ENCODE measurements at regions not wholly inside any gene's neighbourhood (a gene's known extent, or its start where the extent isn't known, plus 50 kb on each side); places are given as distances from the start of the nearest gene placed in this dataset.
"Not testable (repeated sequence)": the region's sequence is repeated elsewhere in the genome, so short reads cannot be mapped to it uniquely, and the experiment has no call there.

GRCh38 chr2:84065857-84066256, 393.2 kb downstream of the SUCLG1 start:
- ATAC-seq (ENCODE audit: low FRiP score) (no peak), DNase-seq (ENCODE audit: low spot score) (no peak)
- TF ChIP-seq CTCF (IDR thresholded peaks at IDR 0.05) = no peak

DNA sequence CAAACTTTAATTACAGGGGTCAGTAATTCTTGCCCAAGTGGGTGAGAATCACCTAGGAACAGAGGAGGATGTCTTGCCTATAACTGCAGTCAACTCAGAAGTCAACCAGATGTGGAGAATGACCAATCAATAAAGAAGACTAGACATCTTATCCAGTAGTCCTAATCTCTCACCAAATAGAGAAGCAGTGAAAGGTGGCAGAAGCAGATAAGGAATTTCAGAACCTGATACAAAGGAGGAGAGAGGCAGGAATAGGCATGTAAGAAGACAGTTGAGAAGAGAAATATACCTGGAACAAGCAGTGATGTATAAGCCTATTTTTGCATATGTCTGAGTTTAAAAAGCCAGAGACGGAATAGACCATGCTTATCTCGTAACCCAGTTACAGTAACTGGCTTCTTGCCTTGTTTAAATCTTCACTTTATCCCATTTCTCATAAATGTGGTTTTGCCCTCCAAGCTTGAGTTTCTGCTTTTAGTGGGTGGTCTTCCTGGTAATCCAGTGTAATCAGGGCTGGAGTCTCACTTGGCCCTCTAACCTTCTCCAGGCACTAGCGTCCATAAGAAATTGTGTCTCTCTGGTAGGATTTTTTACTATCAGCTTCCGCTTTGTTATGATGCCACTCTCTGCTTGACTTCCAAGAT, 401.0 kb downstream of the SUCLG1 start:
- no peak for DNase-seq (ENCODE audit: low spot score)
- no peak for TF ChIP-seq CTCF (IDR thresholded peaks at IDR 0.05)
- ATAC-seq (ENCODE audit: low FRiP score) = no peak

GRCh38 chr2:84055816-84056215, 403.3 kb downstream of the SUCLG1 start:
- ATAC-seq (ENCODE audit: low FRiP score) (no peak), DNase-seq (ENCODE audit: low spot score) (no peak)
- no peak for TF ChIP-seq CTCF (IDR thresholded peaks at IDR 0.05)

GRCh38 chr2:84054577-84054976, 404.5 kb downstream of the SUCLG1 start:
- not testable (repeated sequence) for ATAC-seq (ENCODE audit: low FRiP score); DNase-seq (ENCODE audit: low spot score)

GRCh38 chr2:84052913-84053312, 406.2 kb downstream of the SUCLG1 start:
- ATAC-seq (ENCODE audit: low FRiP score) (no peak), DNase-seq (ENCODE audit: low spot score) (no peak)
- no peak for TF ChIP-seq CTCF (IDR thresholded peaks at IDR 0.05)

GRCh38 chr2:84052043-84052442, 407.0 kb downstream of the SUCLG1 start:
- DNase-seq (ENCODE audit: low spot score) (no peak), ATAC-seq (ENCODE audit: low FRiP score) (no peak)
- TF ChIP-seq CTCF (IDR thresholded peaks at IDR 0.05) = no peak

DNA sequence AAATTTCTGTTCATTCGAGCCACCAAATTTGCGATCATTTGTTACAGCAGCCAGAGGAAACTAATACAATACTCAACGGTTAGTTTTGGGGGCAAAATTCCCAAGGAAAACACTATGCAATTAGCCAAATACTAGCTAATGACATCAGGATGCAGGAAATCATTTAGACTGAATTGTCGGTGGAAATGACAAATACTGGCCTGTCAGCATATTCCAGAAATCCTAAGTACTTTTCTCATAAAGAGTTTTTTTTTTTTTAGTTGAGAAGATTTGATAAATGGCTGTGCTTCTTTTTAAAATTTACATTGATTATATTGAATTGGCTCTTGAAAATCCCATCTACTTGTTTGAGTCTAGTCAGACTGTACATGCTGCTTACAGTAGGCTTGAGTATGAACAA, 410.1 kb downstream of the SUCLG1 start:
- DNase-seq (ENCODE audit: low spot score) (no peak), ATAC-seq (ENCODE audit: low FRiP score) (no peak)
- TF ChIP-seq CTCF (IDR thresholded peaks at IDR 0.05) = no peak

DNA sequence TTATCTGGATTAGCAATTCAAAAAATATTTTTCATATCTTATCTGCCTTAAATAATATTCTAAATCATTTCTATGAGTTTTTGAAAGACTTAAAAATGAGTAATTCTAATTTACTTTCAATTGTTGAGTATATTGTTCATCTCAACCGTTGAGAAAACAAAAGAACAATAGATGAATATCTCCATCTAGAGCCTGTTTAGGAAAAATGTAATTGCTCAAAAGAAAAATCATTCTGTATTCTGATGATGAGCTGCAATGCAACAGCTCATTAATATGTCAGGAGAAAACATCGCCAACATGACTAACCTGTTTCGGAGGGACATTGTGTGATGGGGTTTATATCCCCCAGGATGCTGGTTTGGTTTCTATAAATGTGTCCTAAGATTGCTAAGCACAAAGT, 417.6 kb downstream of the SUCLG1 start:
- no peak for TF ChIP-seq CTCF (IDR thresholded peaks at IDR 0.05)
- DNase-seq (ENCODE audit: low spot score) (no peak), ATAC-seq (ENCODE audit: low FRiP score) (no peak)

All from omental fat pad (tissue), 3 donors.